ENCODE measurements at regions not wholly inside any gene's neighbourhood (a gene's known extent, or its start where the extent isn't known, plus 50 kb on each side); places are given as distances from the start of the nearest gene placed in this dataset.

DNA sequence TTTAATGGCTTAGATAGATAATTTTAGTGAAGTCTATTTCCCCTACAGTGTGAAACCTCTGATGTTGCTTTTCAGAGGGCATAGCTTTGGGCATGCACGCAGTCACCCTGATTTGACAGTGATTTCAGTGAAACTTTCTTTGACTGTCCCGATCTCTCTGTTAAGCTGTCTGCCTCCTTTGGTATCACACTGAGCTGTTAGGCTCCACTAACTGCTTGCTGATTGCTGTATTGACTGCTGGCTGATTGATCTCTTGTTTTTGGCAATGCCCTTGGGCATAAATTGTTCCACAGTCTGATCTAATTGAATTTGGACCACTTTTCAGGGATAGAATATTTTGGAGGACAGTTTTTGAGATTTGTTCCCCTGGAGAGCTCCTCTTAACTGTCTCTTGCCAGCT lies 68.5 kb upstream of the CCDC54 start:
- no peak for DNase-seq

GRCh38 chr3:107309312-107309711 lies 67.9 kb upstream of the CCDC54 start:
- no peak for DNase-seq

DNA sequence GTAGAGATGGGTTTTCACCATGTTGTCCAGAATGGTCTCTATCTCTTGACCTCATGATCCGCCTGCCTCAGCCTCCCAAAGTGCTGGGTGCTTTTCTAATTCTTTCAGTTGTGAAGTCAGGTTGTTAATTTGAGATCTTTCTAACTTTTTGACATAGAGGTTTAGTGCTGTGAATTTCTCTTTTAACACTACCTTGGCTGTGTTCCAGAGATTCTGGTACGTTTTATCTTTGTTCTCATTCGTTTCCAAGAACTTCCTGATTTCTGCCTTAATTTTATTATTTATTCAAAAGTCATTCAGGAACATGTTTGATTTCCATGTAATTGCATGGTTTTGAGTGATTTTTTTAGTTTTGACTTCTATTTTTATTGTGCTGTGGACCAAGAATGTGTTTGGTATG lies 63.5 kb upstream of the CCDC54 start:
- DNase-seq, result no peak

DNA sequence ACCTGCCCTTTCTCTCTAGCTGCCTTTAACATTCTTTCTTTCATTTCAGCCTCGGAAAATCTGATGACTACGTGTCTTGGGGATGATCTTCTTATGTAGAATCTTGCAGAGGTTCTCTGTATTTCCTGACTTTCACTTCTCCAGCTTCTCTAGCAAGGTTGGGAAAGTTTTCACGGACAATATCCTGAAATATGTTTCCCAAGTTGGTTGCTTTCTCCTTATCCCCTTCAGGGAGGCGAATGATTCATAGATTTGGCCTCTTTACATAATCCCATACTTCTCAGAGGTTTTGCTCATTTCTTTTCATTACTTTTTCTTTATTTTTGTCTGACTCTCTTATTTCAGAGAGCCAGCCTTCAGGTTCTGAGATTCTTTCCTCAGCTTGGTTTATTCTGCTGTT lies 62.1 kb upstream of the CCDC54 start:
- no peak for DNase-seq

GRCh38 chr3:107323723-107324122 lies 53.5 kb upstream of the CCDC54 start:
- DNase-seq, result no peak

GRCh38 chr3:107325446-107325845 lies 51.8 kb upstream of the CCDC54 start:
- no peak for DNase-seq

Measured in NCI-H187 (cell line).